Liver (tissue), 8 donors: ENCODE measurements at regions not wholly inside any gene's neighbourhood (a gene's known extent, or its start where the extent isn't known, plus 50 kb on each side); places are given as distances from the start of the nearest gene placed in this dataset.

Experiments
- DNase-seq: peaks from one replicate; pipeline ENCODE4 v3.0.0-alpha.2; 2017; ENCODE audit warnings: low spot score
- H3K27ac ChIP-seq, 2 donors: one replicate each; pipeline ENCODE4 v1.7.0; 2013; ENCODE audit warnings: inconsistent platforms in 2 of 2, low read length in 2 of 2, control low read depth in 1 of 2, low read depth in 1 of 2, mild to moderate bottlenecking in 1 of 2
- H3K27me3 ChIP-seq, 4 donors: one replicate each; pipeline versions ENCODE4 v1.6.1 to v1.7.0; 2013; ENCODE audit warnings: low read length in 3 of 4, inconsistent platforms in 1 of 4, mild to moderate bottlenecking in 1 of 4, moderate library complexity in 1 of 4; ENCODE audit not compliant: control insufficient read depth in 4 of 4, insufficient read depth in 4 of 4
- H3K36me3 ChIP-seq, 4 donors: one replicate each; pipeline versions ENCODE4 v1.6.1 to v1.7.0; 2013; ENCODE audit warnings: low read length in 3 of 4, mild to moderate bottlenecking in 3 of 4, low read depth in 1 of 4, moderate library complexity in 1 of 4; ENCODE audit not compliant: control insufficient read depth in 4 of 4, insufficient read depth in 3 of 4
- H3K4me1 ChIP-seq, 4 donors: one replicate each; pipeline versions ENCODE4 v1.6.1 to v1.7.0; 2013; ENCODE audit warnings: low read length in 3 of 4, mild to moderate bottlenecking in 3 of 4, moderate library complexity in 1 of 4; ENCODE audit not compliant: control insufficient read depth in 4 of 4, insufficient read depth in 4 of 4
- H3K4me3 ChIP-seq, 3 donors: one replicate each; pipeline versions ENCODE4 v1.6.1 to v1.7.0; 2013; ENCODE audit warnings: low read length in 3 of 3, control low read depth in 1 of 3, low read depth in 1 of 3, mild to moderate bottlenecking in 1 of 3
- H3K9ac ChIP-seq, 2 donors: one replicate each; pipeline ENCODE4 v1.7.0; 2013; ENCODE audit warnings: low read length in 2 of 2, mild to moderate bottlenecking in 2 of 2, moderate library complexity in 2 of 2, control low read depth in 1 of 2, low read depth in 1 of 2
- H3K9me3 ChIP-seq, 4 donors: one replicate each; pipeline versions ENCODE4 v1.6.1 to v1.7.0; 2013; ENCODE audit warnings: low read length in 3 of 4; ENCODE audit not compliant: control insufficient read depth in 4 of 4
- EGR1 ChIP-seq, 2 donors: IDR thresholded peaks; 2 replicates each; pipeline ENCODE4 v1.6.1; 2016 to 2018; ENCODE audit warnings: antibody characterized with exemption in 2 of 2, low read depth in 2 of 2
- FOXA1 ChIP-seq: IDR thresholded peaks from 2 replicates; pipeline ENCODE4 v1.6.1; 2016; ENCODE audit warnings: antibody characterized with exemption
- FOXA2 ChIP-seq: IDR thresholded peaks from 2 replicates; pipeline ENCODE4 v1.6.1; 2016; ENCODE audit warnings: antibody characterized with exemption
- GABPA ChIP-seq, 2 donors: IDR thresholded peaks in 1 of 2; conservative IDR thresholded peaks in 1 of 2; 2 replicates each; pipeline ENCODE4 v1.6.1; 2016; ENCODE audit warnings: antibody characterized with exemption in 2 of 2, mild to moderate bottlenecking in 1 of 2, moderate library complexity in 1 of 2
- HNF4A ChIP-seq, 2 donors: conservative IDR thresholded peaks; 2 replicates each; pipeline ENCODE4 v1.6.1; 2016; ENCODE audit warnings: antibody characterized with exemption in 2 of 2, mild to moderate bottlenecking in 2 of 2
- HNF4G ChIP-seq: IDR thresholded peaks from 2 replicates; pipeline ENCODE4 v1.6.1; 2016; ENCODE audit warnings: antibody characterized with exemption
- JUND ChIP-seq, 2 donors: IDR thresholded peaks; 2 replicates each; pipeline ENCODE4 v1.6.1; 2016; ENCODE audit warnings: antibody characterized with exemption in 2 of 2
- RAD21 ChIP-seq, 2 donors: IDR thresholded peaks; 2 replicates each; pipeline ENCODE4 v1.6.1; 2016; ENCODE audit warnings: antibody characterized with exemption in 2 of 2, mild to moderate bottlenecking in 2 of 2
- RXRA ChIP-seq, 2 donors: IDR thresholded peaks; 2 replicates each; pipeline ENCODE4 v1.6.1; 2017 to 2018; ENCODE audit warnings: antibody characterized with exemption in 2 of 2, mild to moderate bottlenecking in 1 of 2
- SP1 ChIP-seq: IDR thresholded peaks from 2 replicates; pipeline ENCODE4 v1.6.1; 2018; ENCODE audit warnings: antibody characterized with exemption, mild to moderate bottlenecking
- TAF1 ChIP-seq: conservative IDR thresholded peaks from 2 replicates; pipeline ENCODE4 v1.6.1; 2016; ENCODE audit warnings: antibody characterized with exemption, mild to moderate bottlenecking
- YY1 ChIP-seq: IDR thresholded peaks from 2 replicates; pipeline ENCODE4 v1.6.1; 2016; ENCODE audit warnings: antibody characterized with exemption, mild to moderate bottlenecking
- WGBS: extraction: QIAGEN DNeasy Blood & Tissue Kit; methylation state at CpG from one replicate; pipeline ENCODE4 v1.1.7; 2013; 5-methylcytosine and 5-hydroxymethylcytosine counted together
- TF ChIP-seq, protein P1 (sequence below): IDR thresholded peaks from 2 replicates; pipeline ENCODE4 v1.6.1; 2016; ENCODE audit warnings: antibody characterized with exemption
- TF ChIP-seq, protein P2 (sequence below): IDR thresholded peaks from 2 replicates; pipeline ENCODE4 v1.6.1; 2016; ENCODE audit warnings: antibody characterized with exemption
- TF ChIP-seq, protein P3 (sequence below): IDR thresholded peaks from 2 replicates; pipeline ENCODE4 v1.6.1; 2016; ENCODE audit warnings: antibody characterized with exemption
- TF ChIP-seq, protein P4 (sequence below): IDR thresholded peaks from 2 replicates; pipeline ENCODE4 v1.6.1; 2016; ENCODE audit warnings: antibody characterized with exemption, mild to moderate bottlenecking
- TF ChIP-seq, protein P5 (sequence below): fragments of 150-350 bp; IDR thresholded peaks from 2 replicates; pipeline ENCODE4 v1.5.1; 2017; ENCODE audit warnings: improper control_type of control experiment, low read depth, low read length; ENCODE audit not compliant: missing input control
- donor health status: healthy.
- donor health status: healthy.
- donor health status: healthy.
- donor health status: healthy.
- donor health status: healthy.

DNA sequence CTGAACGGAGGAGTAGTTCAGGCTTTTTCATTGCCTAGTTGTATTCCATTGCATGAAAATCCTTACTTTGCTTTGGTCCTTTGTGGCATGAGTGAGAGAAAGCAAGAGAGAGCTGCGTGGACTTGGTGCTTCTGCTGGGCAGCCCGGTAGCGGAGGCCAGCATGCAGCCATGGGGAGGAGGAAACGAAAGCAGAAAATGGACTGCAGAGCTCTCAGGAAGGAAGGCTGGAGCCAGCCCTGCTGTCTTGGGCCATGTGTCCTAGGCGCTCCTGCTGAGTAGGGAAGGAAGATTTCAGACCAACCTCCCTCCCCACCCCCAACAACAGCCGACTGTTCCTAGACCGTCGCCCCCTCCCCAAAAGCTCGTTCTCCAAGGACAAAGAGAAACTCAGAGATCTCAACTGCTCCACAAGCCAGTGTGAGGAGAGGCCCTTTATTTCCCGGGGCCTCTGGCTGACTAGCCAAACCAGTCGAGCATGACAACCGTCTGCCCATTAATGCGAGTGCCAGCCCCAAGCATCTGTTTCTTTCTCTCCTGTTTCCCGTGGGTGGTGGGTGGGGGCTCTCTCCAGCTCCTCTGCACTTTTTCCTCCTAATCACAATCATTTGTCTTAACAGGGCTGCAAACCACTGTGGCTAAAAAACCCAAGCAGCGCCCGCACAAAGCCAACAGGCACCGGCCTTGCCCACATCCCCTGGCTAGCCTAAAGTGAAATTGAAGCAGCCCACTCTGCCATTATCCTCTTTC, 66.8 kb upstream of the FZD7 start:
- Histone ChIP-seq H3K27me3 (no peaks in the 10 kb centered on the region), H3K36me3 (no peaks in the 10 kb centered on the region), H3K4me1 (no peaks in the 10 kb centered on the region), H3K27ac (no peak overlapping the region), H3K4me3 (no peak overlapping the region), H3K9me3 (no peaks in the 10 kb centered on the region), H3K9ac (no peak overlapping the region)
- TF ChIP-seq EGR1 (IDR thresholded peaks at IDR 0.05; ENCODE audit: low read depth in 2 of 2), result no peak
- TF ChIP-seq HNF4A (conservative IDR thresholded peaks at IDR 0.05), result no peak
- TF ChIP-seq HNF4G, result no peak
- TF ChIP-seq SP1, result no peak
- no peak for TF ChIP-seq GABPA (IDR thresholded peaks at IDR 0.05 in 1 of 2, conservative IDR thresholded peaks at IDR 0.05 in 1 of 2)
- no peak for TF ChIP-seq YY1
- TF ChIP-seq FOXA2, result no peak
- TF ChIP-seq JUND (IDR thresholded peaks at IDR 0.05), result no peak
- TF ChIP-seq, protein P1, sequence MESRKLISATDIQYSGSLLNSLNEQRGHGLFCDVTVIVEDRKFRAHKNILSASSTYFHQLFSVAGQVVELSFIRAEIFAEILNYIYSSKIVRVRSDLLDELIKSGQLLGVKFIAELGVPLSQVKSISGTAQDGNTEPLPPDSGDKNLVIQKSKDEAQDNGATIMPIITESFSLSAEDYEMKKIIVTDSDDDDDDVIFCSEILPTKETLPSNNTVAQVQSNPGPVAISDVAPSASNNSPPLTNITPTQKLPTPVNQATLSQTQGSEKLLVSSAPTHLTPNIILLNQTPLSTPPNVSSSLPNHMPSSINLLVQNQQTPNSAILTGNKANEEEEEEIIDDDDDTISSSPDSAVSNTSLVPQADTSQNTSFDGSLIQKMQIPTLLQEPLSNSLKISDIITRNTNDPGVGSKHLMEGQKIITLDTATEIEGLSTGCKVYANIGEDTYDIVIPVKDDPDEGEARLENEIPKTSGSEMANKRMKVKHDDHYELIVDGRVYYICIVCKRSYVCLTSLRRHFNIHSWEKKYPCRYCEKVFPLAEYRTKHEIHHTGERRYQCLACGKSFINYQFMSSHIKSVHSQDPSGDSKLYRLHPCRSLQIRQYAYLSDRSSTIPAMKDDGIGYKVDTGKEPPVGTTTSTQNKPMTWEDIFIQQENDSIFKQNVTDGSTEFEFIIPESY, result no peak
- TF ChIP-seq, protein P2, sequence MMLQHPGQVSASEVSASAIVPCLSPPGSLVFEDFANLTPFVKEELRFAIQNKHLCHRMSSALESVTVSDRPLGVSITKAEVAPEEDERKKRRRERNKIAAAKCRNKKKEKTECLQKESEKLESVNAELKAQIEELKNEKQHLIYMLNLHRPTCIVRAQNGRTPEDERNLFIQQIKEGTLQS, result no peak
- no peak for TF ChIP-seq RAD21 (IDR thresholded peaks at IDR 0.05)
- no peak for TF ChIP-seq RXRA (IDR thresholded peaks at IDR 0.05)
- WGBS, result 84% methylated on average over 18 of the region's 18 CpGs
- DNase-seq, result no peak

DNA sequence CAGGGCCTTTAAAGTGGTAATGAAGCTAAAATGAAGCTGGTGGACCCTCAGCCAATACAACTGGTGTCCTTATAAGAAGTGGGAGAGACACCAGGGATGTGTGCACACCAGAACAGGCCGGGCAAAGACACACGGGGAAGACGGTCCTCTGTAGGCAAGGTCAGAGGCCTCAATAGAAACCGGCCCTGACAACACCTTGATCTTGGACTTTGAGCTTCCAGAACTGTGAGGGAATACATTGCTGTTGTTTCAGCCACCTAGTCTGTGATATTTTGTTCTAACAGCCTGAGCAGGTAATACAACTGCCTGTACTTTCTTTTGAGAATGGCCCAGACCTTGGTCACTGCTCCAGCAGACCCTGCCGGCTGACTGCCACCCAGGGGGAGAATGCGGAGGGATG, 65.6 kb upstream of the FZD7 start:
- DNase-seq, result no peak
- no peaks in the 10 kb centered on the region for H3K4me1 ChIP-seq
- H3K4me3 ChIP-seq, result no peak overlapping the region
- TF ChIP-seq, protein P3, sequence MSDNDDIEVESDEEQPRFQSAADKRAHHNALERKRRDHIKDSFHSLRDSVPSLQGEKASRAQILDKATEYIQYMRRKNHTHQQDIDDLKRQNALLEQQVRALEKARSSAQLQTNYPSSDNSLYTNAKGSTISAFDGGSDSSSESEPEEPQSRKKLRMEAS, result no peak
- TF ChIP-seq FOXA2, result no peak
- no peak for TF ChIP-seq EGR1 (IDR thresholded peaks at IDR 0.05; ENCODE audit: low read depth in 2 of 2)
- TF ChIP-seq FOXA1, result no peak
- TF ChIP-seq GABPA (IDR thresholded peaks at IDR 0.05 in 1 of 2, conservative IDR thresholded peaks at IDR 0.05 in 1 of 2), result no peak
- TF ChIP-seq YY1, result no peak
- no peak for TF ChIP-seq TAF1
- TF ChIP-seq HNF4G, result no peak
- TF ChIP-seq HNF4A (conservative IDR thresholded peaks at IDR 0.05), result no peak
- TF ChIP-seq SP1, result no peak
- H3K27ac ChIP-seq, result no peak overlapping the region
- no peak overlapping the region for H3K9ac ChIP-seq
- H3K27me3 ChIP-seq, result no peaks in the 10 kb centered on the region
- H3K9me3 ChIP-seq, result no peaks in the 10 kb centered on the region
- WGBS, result 83% methylated on average over 6 of the region's 6 CpGs
- no peaks in the 10 kb centered on the region for H3K36me3 ChIP-seq

DNA sequence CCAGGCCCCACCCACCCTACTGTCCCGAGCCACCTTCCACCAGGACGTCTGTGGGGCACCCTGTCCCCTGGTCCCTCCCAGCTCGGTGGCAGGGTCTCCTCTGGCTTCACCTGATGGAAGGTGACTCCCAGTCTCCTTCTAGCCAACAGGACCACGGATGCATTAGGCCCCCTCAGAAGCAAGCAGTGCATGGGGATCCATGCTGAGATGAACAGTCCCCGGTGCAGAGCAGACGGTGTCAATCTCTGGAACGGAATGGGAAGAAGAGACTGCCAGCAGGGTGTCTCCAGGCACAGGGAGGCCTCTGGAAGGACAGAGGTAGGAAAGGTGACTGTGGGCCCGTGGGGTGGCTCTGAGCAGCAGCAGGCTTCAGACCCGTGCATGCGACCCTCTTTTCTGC, 65.2 kb upstream of the FZD7 start:
- Histone ChIP-seq H3K9ac (no peak overlapping the region), H3K27ac (no peak overlapping the region), H3K9me3 (no peaks in the 10 kb centered on the region), H3K4me1 (no peaks in the 10 kb centered on the region), H3K27me3 (no peaks in the 10 kb centered on the region), H3K36me3 (no peaks in the 10 kb centered on the region), H3K4me3 (no peak overlapping the region)
- DNase-seq, result no peak
- WGBS, result 91% methylated on average over 10 of the region's 10 CpGs
- no peak for TF ChIP-seq GABPA (IDR thresholded peaks at IDR 0.05 in 1 of 2, conservative IDR thresholded peaks at IDR 0.05 in 1 of 2)
- TF ChIP-seq, protein P4, sequence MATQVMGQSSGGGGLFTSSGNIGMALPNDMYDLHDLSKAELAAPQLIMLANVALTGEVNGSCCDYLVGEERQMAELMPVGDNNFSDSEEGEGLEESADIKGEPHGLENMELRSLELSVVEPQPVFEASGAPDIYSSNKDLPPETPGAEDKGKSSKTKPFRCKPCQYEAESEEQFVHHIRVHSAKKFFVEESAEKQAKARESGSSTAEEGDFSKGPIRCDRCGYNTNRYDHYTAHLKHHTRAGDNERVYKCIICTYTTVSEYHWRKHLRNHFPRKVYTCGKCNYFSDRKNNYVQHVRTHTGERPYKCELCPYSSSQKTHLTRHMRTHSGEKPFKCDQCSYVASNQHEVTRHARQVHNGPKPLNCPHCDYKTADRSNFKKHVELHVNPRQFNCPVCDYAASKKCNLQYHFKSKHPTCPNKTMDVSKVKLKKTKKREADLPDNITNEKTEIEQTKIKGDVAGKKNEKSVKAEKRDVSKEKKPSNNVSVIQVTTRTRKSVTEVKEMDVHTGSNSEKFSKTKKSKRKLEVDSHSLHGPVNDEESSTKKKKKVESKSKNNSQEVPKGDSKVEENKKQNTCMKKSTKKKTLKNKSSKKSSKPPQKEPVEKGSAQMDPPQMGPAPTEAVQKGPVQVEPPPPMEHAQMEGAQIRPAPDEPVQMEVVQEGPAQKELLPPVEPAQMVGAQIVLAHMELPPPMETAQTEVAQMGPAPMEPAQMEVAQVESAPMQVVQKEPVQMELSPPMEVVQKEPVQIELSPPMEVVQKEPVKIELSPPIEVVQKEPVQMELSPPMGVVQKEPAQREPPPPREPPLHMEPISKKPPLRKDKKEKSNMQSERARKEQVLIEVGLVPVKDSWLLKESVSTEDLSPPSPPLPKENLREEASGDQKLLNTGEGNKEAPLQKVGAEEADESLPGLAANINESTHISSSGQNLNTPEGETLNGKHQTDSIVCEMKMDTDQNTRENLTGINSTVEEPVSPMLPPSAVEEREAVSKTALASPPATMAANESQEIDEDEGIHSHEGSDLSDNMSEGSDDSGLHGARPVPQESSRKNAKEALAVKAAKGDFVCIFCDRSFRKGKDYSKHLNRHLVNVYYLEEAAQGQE, result no peak
- TF ChIP-seq, protein P5, sequence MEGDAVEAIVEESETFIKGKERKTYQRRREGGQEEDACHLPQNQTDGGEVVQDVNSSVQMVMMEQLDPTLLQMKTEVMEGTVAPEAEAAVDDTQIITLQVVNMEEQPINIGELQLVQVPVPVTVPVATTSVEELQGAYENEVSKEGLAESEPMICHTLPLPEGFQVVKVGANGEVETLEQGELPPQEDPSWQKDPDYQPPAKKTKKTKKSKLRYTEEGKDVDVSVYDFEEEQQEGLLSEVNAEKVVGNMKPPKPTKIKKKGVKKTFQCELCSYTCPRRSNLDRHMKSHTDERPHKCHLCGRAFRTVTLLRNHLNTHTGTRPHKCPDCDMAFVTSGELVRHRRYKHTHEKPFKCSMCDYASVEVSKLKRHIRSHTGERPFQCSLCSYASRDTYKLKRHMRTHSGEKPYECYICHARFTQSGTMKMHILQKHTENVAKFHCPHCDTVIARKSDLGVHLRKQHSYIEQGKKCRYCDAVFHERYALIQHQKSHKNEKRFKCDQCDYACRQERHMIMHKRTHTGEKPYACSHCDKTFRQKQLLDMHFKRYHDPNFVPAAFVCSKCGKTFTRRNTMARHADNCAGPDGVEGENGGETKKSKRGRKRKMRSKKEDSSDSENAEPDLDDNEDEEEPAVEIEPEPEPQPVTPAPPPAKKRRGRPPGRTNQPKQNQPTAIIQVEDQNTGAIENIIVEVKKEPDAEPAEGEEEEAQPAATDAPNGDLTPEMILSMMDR, result no peak
- TF ChIP-seq TAF1, result no peak
- no peak for TF ChIP-seq FOXA2
- no peak for TF ChIP-seq EGR1 (IDR thresholded peaks at IDR 0.05; ENCODE audit: low read depth in 2 of 2)
- TF ChIP-seq, protein P1, result no peak
